HepG2 (cell line): ENCODE measurements at regions not wholly inside any gene's neighbourhood (a gene's known extent, or its start where the extent isn't known, plus 50 kb on each side); places are given as distances from the start of the nearest gene placed in this dataset.

ENCODE experiments used
- HCFC1 ChIP-seq: fragments of 150-350 bp; IDR thresholded peaks from 2 replicates; pipeline ENCODE4 v1.6.1; 2014; ENCODE audit warnings: low read depth, low read length
- RBAK ChIP-seq: sonication (generic); formaldehyde crosslinking; IDR thresholded peaks from 2 replicates; pipeline ENCODE4 v1.5.1; 2020; ENCODE audit warnings: mild to moderate bottlenecking, missing genetic modification reagents
- ZNF543 ChIP-seq: sonication (generic); formaldehyde crosslinking; IDR thresholded peaks from 2 replicates; pipeline ENCODE4 v1.4.0; 2020; ENCODE audit warnings: mild to moderate bottlenecking, missing genetic modification reagents

DNA sequence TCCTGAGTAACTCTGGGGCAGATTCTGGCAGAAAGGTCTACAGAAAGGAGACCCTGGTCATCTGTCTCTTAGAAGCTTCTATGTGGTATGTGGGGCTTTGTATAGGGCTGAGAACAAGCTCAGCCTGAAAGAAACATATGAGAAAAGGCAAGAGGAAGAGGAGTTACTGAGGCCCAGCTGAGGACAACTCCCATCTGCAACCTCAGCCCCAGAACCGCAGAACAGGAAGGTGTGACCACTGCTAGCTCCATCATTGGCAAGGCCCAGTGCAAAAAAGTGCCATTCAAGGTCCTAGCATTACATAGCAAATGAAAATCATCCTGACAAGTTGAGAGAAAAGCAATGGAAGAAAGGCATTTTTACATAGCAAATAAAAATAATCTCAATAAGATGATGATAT is 503.8 kb downstream of the NPHP4 start:
- TF ChIP-seq ZNF543 (CRISPR knock-in tag): no peak
- TF ChIP-seq HCFC1: no peak
- TF ChIP-seq RBAK (CRISPR knock-in tag): no peak
